Thymus (tissue), 11 donors: ENCODE measurements at regions not wholly inside any gene's neighbourhood (a gene's known extent, or its start where the extent isn't known, plus 50 kb on each side); places are given as distances from the start of the nearest gene placed in this dataset.
A peak's percentile ranks its signal among the peaks of the same experiment; 100 is the strongest.

Experiments
- DNase-seq, 9 donors: peaks; one replicate each; pipeline ENCODE4 v3.0.0-alpha.2; 2013; ENCODE audit warnings: low spot score in 9 of 9, low read depth in 6 of 9, missing footprints in 1 of 9
- H3K27ac ChIP-seq, 2 donors: one replicate each; pipeline ENCODE4 v1.5.1; 2013; ENCODE audit warnings: control low read depth in 1 of 2, low read depth in 1 of 2, low read length in 1 of 2, mild to moderate bottlenecking in 1 of 2, moderate library complexity in 1 of 2
- H3K27me3 ChIP-seq, 2 donors: one replicate each; pipeline ENCODE4 v1.5.1; 2013; ENCODE audit warnings: low read length in 1 of 2; ENCODE audit not compliant: control insufficient read depth in 2 of 2, insufficient read depth in 1 of 2
- H3K36me3 ChIP-seq, 2 donors: one replicate each; pipeline ENCODE4 v1.5.1; 2013; ENCODE audit warnings: low read length in 1 of 2, mild to moderate bottlenecking in 1 of 2, moderate library complexity in 1 of 2; ENCODE audit not compliant: control insufficient read depth in 2 of 2, insufficient read depth in 2 of 2
- H3K4me1 ChIP-seq, 2 donors: one replicate each; pipeline ENCODE4 v1.5.1; 2013; ENCODE audit warnings: low read length in 2 of 2; ENCODE audit not compliant: control insufficient read depth in 2 of 2, insufficient read depth in 2 of 2
- H3K4me3 ChIP-seq, 2 donors: one replicate each; pipeline ENCODE4 v1.5.1; 2013; ENCODE audit warnings: low read length in 2 of 2, control low read depth in 1 of 2, mild to moderate bottlenecking in 1 of 2
- H3K9me3 ChIP-seq, 2 donors: one replicate each; pipeline ENCODE4 v1.5.1; 2013; ENCODE audit warnings: low read length in 1 of 2, mild to moderate bottlenecking in 1 of 2; ENCODE audit not compliant: control insufficient read depth in 2 of 2, insufficient read depth in 1 of 2
- WGBS: extraction: QIAGEN DNeasy Blood & Tissue Kit; methylation state at CpG from one replicate; pipeline ENCODE4 v1.1.7; 2013; 5-methylcytosine and 5-hydroxymethylcytosine counted together
- donor health status: healthy.

GRCh38 chr2:172210599-172210998 lies 107.9 kb upstream of the DLX2 start:
- H3K36me3 ChIP-seq = no peaks in the 10 kb centered on the region

GRCh38 chr2:172211512-172211911 lies 108.8 kb upstream of the DLX2 start:
- no peaks in the 10 kb centered on the region for H3K27me3 ChIP-seq
- WGBS = 58% methylated on average over 5 of the region's 5 CpGs
- DNase-seq = no peak
- H3K27ac ChIP-seq = no peak overlapping the region
- H3K36me3 ChIP-seq = no peaks in the 10 kb centered on the region
- H3K4me1 ChIP-seq = peaks cover 3 to 10% of the 10 kb centered on the region in 2 donors
- H3K4me3 ChIP-seq = no peak overlapping the region
- peaks cover 0 to 6% of the 10 kb centered on the region in 2 donors for H3K9me3 ChIP-seq

More at GRCh38 chr2:172210599-172210998, 107.9 kb upstream of the DLX2 start:
- H3K27me3 ChIP-seq = no peaks in the 10 kb centered on the region
- H3K9me3 ChIP-seq = peaks cover 0 to 5% of the 10 kb centered on the region in 2 donors
- H3K27ac ChIP-seq = no peak overlapping the region
- no peak overlapping the region for H3K4me3 ChIP-seq
- H3K4me1 ChIP-seq = peaks cover 3 to 10% of the 10 kb centered on the region in 2 donors
- DNase-seq = no peak

GRCh38 chr2:172213116-172213860 lies 110.6 kb upstream of the DLX2 start:
- Histone ChIP-seq H3K9me3 (peaks cover 0 to 6% of the 10 kb centered on the region in 2 donors), H3K36me3 (no peaks in the 10 kb centered on the region), H3K4me3 (no peak overlapping the region), H3K4me1 (peaks cover 3 to 10% of the 10 kb centered on the region in 2 donors), H3K27me3 (no peaks in the 10 kb centered on the region), H3K27ac (no peak overlapping the region)
- no peak for DNase-seq
- WGBS = 76% methylated on average over 12 of the region's 12 CpGs

- WGBS = 94% methylated on average over 2 of the region's 2 CpGs
- no peak for DNase-seq
- no peak overlapping the region for H3K4me3 ChIP-seq
- peaks cover 3 to 5% of the 10 kb centered on the region in 2 donors for H3K4me1 ChIP-seq
- no peaks in the 10 kb centered on the region for H3K36me3 ChIP-seq
- peaks cover 0 to 6% of the 10 kb centered on the region in 2 donors for H3K9me3 ChIP-seq
- no peaks in the 10 kb centered on the region for H3K27me3 ChIP-seq
- no peak overlapping the region for H3K27ac ChIP-seq
Measured at GRCh38 chr2:172214252-172214651, 111.6 kb upstream of the DLX2 start.

GRCh38 chr2:172215172-172215935 lies 112.7 kb upstream of the DLX2 start:
- Histone ChIP-seq H3K36me3 (no peaks in the 10 kb centered on the region), H3K4me1 (peaks cover 3 to 5% of the 10 kb centered on the region in 2 donors), H3K9me3 (peaks cover 0 to 6% of the 10 kb centered on the region in 2 donors), H3K27me3 (no peaks in the 10 kb centered on the region), H3K27ac (peak overlapping the region; percentile 44 to 73), H3K4me3 (no peak overlapping the region)
- WGBS = 97% methylated on average over 15 of the region's 15 CpGs
- no peak for DNase-seq

- Histone ChIP-seq H3K27me3 (no peaks in the 10 kb centered on the region), H3K4me3 (no peak overlapping the region), H3K27ac (no peak overlapping the region), H3K4me1 (peaks cover 3 to 5% of the 10 kb centered on the region in 2 donors), H3K9me3 (peaks cover 0 to 6% of the 10 kb centered on the region in 2 donors), H3K36me3 (no peaks in the 10 kb centered on the region)
- no peak for DNase-seq
- 69% methylated on average over 2 of the region's 2 CpGs for WGBS
Measured at GRCh38 chr2:172215936-172216335, 113.2 kb upstream of the DLX2 start.

GRCh38 chr2:172216477-172216876 lies 113.8 kb upstream of the DLX2 start:
- no peaks in the 10 kb centered on the region for H3K27me3 ChIP-seq
- H3K27ac ChIP-seq = peak overlapping the region in 1 of 2 donors; percentile 20
- WGBS = 93% methylated on average over 6 of the region's 6 CpGs
- H3K36me3 ChIP-seq = no peaks in the 10 kb centered on the region
- H3K4me1 ChIP-seq = peaks cover 3 to 5% of the 10 kb centered on the region in 2 donors
- no peak overlapping the region for H3K4me3 ChIP-seq
- peaks cover 0 to 6% of the 10 kb centered on the region in 2 donors for H3K9me3 ChIP-seq
- DNase-seq = no peak

- Histone ChIP-seq H3K9me3 (peaks cover 0 to 6% of the 10 kb centered on the region in 2 donors), H3K4me3 (no peak overlapping the region), H3K36me3 (no peaks in the 10 kb centered on the region), H3K4me1 (peaks cover 10 to 16% of the 10 kb centered on the region in 2 donors), H3K27me3 (no peaks in the 10 kb centered on the region), H3K27ac (no peak overlapping the region)
- 66% methylated on average over 2 of the region's 2 CpGs for WGBS
- no peak for DNase-seq
Measured at GRCh38 chr2:172219201-172219600, 116.5 kb upstream of the DLX2 start.

GRCh38 chr2:172220121-172220520 lies 117.4 kb upstream of the DLX2 start:
- no peak for DNase-seq
- Histone ChIP-seq H3K9me3 (peaks cover 0 to 5% of the 10 kb centered on the region in 2 donors), H3K4me1 (peaks cover 10 to 16% of the 10 kb centered on the region in 2 donors), H3K4me3 (no peak overlapping the region), H3K36me3 (no peaks in the 10 kb centered on the region), H3K27me3 (no peaks in the 10 kb centered on the region), H3K27ac (no peak overlapping the region)
